Esophagus muscularis mucosa (tissue), 3 donors: ENCODE measurements at regions not wholly inside any gene's neighbourhood (a gene's known extent, or its start where the extent isn't known, plus 50 kb on each side); places are given as distances from the start of the nearest gene placed in this dataset.

ENCODE experiments used
- POLR2A ChIP-seq: fragments of 450-650 bp; IDR thresholded peaks from one replicate; pipeline ENCODE4 v1.6.1; 2017; ENCODE audit warnings: antibody characterized with exemption, moderate library complexity, mild to moderate bottlenecking, low read depth
- TF ChIP-seq, protein P1 (sequence below), 3 experiments: fragments of 200-600 bp in 2 of 3; fragments of 450-650 bp in 1 of 3; sonication (generic) in 2 of 3; IDR thresholded peaks; one replicate each; pipeline ENCODE4 v1.5.1; 2017 to 2019; ENCODE audit warnings: antibody characterized with exemption in 3 of 3, mild to moderate bottlenecking in 2 of 3, moderate library complexity in 1 of 3

DNA sequence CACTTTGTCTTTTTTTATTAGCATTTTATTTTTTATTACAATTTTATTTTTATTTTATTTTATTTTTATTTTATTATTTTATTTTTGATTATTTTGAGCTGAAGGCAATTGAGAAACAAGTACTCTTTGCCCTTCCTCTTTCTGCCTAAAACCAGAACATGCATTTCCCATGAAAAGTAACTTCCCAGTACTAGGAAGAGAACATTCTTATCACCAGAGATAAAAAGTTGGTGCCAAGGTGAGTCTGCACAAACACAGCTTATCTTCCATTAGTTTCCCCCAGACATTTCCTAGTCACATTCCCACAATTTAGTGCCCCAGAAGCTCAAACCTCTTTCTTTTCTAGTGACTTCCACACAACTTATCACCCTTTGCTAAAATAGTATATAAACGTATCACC lies 84.8 kb downstream of the CD24 start:
- TF ChIP-seq, protein P1, sequence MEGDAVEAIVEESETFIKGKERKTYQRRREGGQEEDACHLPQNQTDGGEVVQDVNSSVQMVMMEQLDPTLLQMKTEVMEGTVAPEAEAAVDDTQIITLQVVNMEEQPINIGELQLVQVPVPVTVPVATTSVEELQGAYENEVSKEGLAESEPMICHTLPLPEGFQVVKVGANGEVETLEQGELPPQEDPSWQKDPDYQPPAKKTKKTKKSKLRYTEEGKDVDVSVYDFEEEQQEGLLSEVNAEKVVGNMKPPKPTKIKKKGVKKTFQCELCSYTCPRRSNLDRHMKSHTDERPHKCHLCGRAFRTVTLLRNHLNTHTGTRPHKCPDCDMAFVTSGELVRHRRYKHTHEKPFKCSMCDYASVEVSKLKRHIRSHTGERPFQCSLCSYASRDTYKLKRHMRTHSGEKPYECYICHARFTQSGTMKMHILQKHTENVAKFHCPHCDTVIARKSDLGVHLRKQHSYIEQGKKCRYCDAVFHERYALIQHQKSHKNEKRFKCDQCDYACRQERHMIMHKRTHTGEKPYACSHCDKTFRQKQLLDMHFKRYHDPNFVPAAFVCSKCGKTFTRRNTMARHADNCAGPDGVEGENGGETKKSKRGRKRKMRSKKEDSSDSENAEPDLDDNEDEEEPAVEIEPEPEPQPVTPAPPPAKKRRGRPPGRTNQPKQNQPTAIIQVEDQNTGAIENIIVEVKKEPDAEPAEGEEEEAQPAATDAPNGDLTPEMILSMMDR (IDR thresholded peaks at IDR 0.05), result no peak
- no peak for TF ChIP-seq POLR2A
